Fibroblast of pulmonary artery (primary cell): ENCODE measurements at regions not wholly inside any gene's neighbourhood (a gene's known extent, or its start where the extent isn't known, plus 50 kb on each side); places are given as distances from the start of the nearest gene placed in this dataset.

Source experiments
- DNase-seq: peaks from one replicate; pipeline ENCODE4 v3.0.0-alpha.2; 2010; ENCODE audit warnings: low read depth
- H3K4me3 ChIP-seq: replicated peaks from 2 replicates; pipeline ENCODE4 v1.5.1; 2011; ENCODE audit warnings: low read depth, mild to moderate bottlenecking, control low read depth, low read length, moderate library complexity
- CTCF ChIP-seq: IDR thresholded peaks from 2 replicates; pipeline ENCODE4 v1.5.1; 2011; ENCODE audit warnings: mild to moderate bottlenecking, control low read depth, low read length, inconsistent platforms; ENCODE audit errors: missing control alignments

GRCh38 chrX:9257718-9258420 lies 207.0 kb upstream of the TBL1X start:
- no peak for DNase-seq
- no peak for TF ChIP-seq CTCF
- no peak overlapping the region for H3K4me3 ChIP-seq

- H3K4me3 ChIP-seq = no peak overlapping the region
- no peak for TF ChIP-seq CTCF
- DNase-seq = no peak
These were observed 206.3 kb upstream of the TBL1X start for GRCh38 chrX:9258421-9259104.

- H3K4me3 ChIP-seq = no peak overlapping the region
- no peak for TF ChIP-seq CTCF
- no peak for DNase-seq
These were observed 204.3 kb upstream of the TBL1X start for GRCh38 chrX:9260603-9261002.

GRCh38 chrX:9267415-9267814 lies 197.4 kb upstream of the TBL1X start:
- no peak for DNase-seq
- no peak for TF ChIP-seq CTCF
- no peak overlapping the region for H3K4me3 ChIP-seq

GRCh38 chrX:9269134-9269533 lies 195.7 kb upstream of the TBL1X start:
- no peak for DNase-seq
- no peak for TF ChIP-seq CTCF
- no peak overlapping the region for H3K4me3 ChIP-seq

GRCh38 chrX:9271789-9272525 lies 192.9 kb upstream of the TBL1X start:
- no peak for TF ChIP-seq CTCF
- H3K4me3 ChIP-seq = no peak overlapping the region
- peak; percentile 4 for DNase-seq
